ENCODE measurements at regions not wholly inside any gene's neighbourhood (a gene's known extent, or its start where the extent isn't known, plus 50 kb on each side); places are given as distances from the start of the nearest gene placed in this dataset.
"Not testable (repeated sequence)": the region's sequence is repeated elsewhere in the genome, so short reads cannot be mapped to it uniquely, and the experiment has no call there.

- no peak for DNase-seq (ENCODE audit: low spot score)
Observed at GRCh38 chr6:99802396-99803031, 191.5 kb downstream of the MCHR2 start.

GRCh38 chr6:99808992-99809391, 185.0 kb downstream of the MCHR2 start:
- no peak for DNase-seq (ENCODE audit: low spot score)

GRCh38 chr6:99810295-99810694, 183.7 kb downstream of the MCHR2 start:
- DNase-seq (ENCODE audit: low spot score), result no peak

GRCh38 chr6:99810942-99811620, 182.9 kb downstream of the MCHR2 start:
- DNase-seq (ENCODE audit: low spot score), result no peak

GRCh38 chr6:99811636-99812035, 182.4 kb downstream of the MCHR2 start:
- DNase-seq (ENCODE audit: low spot score), result no peak

GRCh38 chr6:99813565-99813964, 180.5 kb downstream of the MCHR2 start:
- no peak for DNase-seq (ENCODE audit: low spot score)

- DNase-seq (ENCODE audit: low spot score), result no peak
Observed at GRCh38 chr6:99814230-99814928, 179.6 kb downstream of the MCHR2 start.

GRCh38 chr6:99816795-99817194, 177.2 kb downstream of the MCHR2 start:
- no peak for DNase-seq (ENCODE audit: low spot score)

GRCh38 chr6:99818161-99818560, 175.9 kb downstream of the MCHR2 start:
- no peak for DNase-seq (ENCODE audit: low spot score)

GRCh38 chr6:99819853-99820252, 174.2 kb downstream of the MCHR2 start:
- no peak for DNase-seq (ENCODE audit: low spot score)

- DNase-seq (ENCODE audit: low spot score), result no peak
Observed at GRCh38 chr6:99821164-99821563, 172.9 kb downstream of the MCHR2 start.

GRCh38 chr6:99822741-99823512, 171.1 kb downstream of the MCHR2 start:
- no peak for DNase-seq (ENCODE audit: low spot score)

- not testable (repeated sequence) for DNase-seq (ENCODE audit: low spot score)
Observed at GRCh38 chr6:99823513-99824235, 170.3 kb downstream of the MCHR2 start.

- no peak for DNase-seq (ENCODE audit: low spot score)
Observed at GRCh38 chr6:99833034-99833433, 161.0 kb downstream of the MCHR2 start.

GRCh38 chr6:99836471-99836870, 157.6 kb downstream of the MCHR2 start:
- no peak for DNase-seq (ENCODE audit: low spot score)

- no peak for DNase-seq (ENCODE audit: low spot score)
Observed at GRCh38 chr6:99838607-99839006, 155.4 kb downstream of the MCHR2 start.

GRCh38 chr6:99841297-99841696, 152.7 kb downstream of the MCHR2 start:
- DNase-seq (ENCODE audit: low spot score), result no peak

GRCh38 chr6:99846006-99846405, 148.0 kb downstream of the MCHR2 start:
- DNase-seq (ENCODE audit: low spot score), result no peak

- no peak for DNase-seq (ENCODE audit: low spot score)
Observed at GRCh38 chr6:99850841-99851240, 143.2 kb downstream of the MCHR2 start.

GRCh38 chr6:99852031-99852430, 142.0 kb downstream of the MCHR2 start:
- no peak for DNase-seq (ENCODE audit: low spot score)

GRCh38 chr6:99867026-99867425, 127.0 kb downstream of the MCHR2 start:
- no peak for DNase-seq (ENCODE audit: low spot score)
